Medulla oblongata (tissue), 1 donor: ENCODE measurements at regions not wholly inside any gene's neighbourhood (a gene's known extent, or its start where the extent isn't known, plus 50 kb on each side); places are given as distances from the start of the nearest gene placed in this dataset.
"Not testable (repeated sequence)": the region's sequence is repeated elsewhere in the genome, so short reads cannot be mapped to it uniquely, and the experiment has no call there.

ENCODE experiments used
- DNase-seq: peaks from one replicate; pipeline ENCODE4 v3.0.0-alpha.2; 2015; ENCODE audit errors: extremely low spot score

- DNase-seq: not testable (repeated sequence)
These were observed 373.3 kb upstream of the ARPP21 start for GRCh38 chr3:35266065-35266464.

- no peak for DNase-seq
These were observed 363.6 kb upstream of the ARPP21 start for GRCh38 chr3:35275768-35276167.

GRCh38 chr3:35276568-35276967 lies 362.8 kb upstream of the ARPP21 start:
- DNase-seq: no peak

GRCh38 chr3:35291471-35292236 lies 347.7 kb upstream of the ARPP21 start:
- no peak for DNase-seq

- no peak for DNase-seq
These were observed 346.8 kb upstream of the ARPP21 start for GRCh38 chr3:35292568-35292967.

GRCh38 chr3:35295906-35296305 lies 343.4 kb upstream of the ARPP21 start:
- no peak for DNase-seq

GRCh38 chr3:35296533-35296932 lies 342.8 kb upstream of the ARPP21 start:
- no peak for DNase-seq

GRCh38 chr3:35296944-35297343 lies 342.4 kb upstream of the ARPP21 start:
- not testable (repeated sequence) for DNase-seq

GRCh38 chr3:35305406-35305805 lies 333.9 kb upstream of the ARPP21 start:
- no peak for DNase-seq

- no peak for DNase-seq
These were observed 332.0 kb upstream of the ARPP21 start for GRCh38 chr3:35307296-35307695.

- DNase-seq: not testable (repeated sequence)
These were observed 322.5 kb upstream of the ARPP21 start for GRCh38 chr3:35316841-35317240.

GRCh38 chr3:35320646-35321407 lies 318.5 kb upstream of the ARPP21 start:
- no peak for DNase-seq

GRCh38 chr3:35322070-35322469 lies 317.3 kb upstream of the ARPP21 start:
- no peak for DNase-seq

GRCh38 chr3:35335703-35336102 lies 303.6 kb upstream of the ARPP21 start:
- DNase-seq: no peak

- no peak for DNase-seq
These were observed 302.7 kb upstream of the ARPP21 start for GRCh38 chr3:35336601-35337000.

- DNase-seq: no peak
These were observed 301.1 kb upstream of the ARPP21 start for GRCh38 chr3:35338186-35338585.

GRCh38 chr3:35380196-35380595 lies 259.1 kb upstream of the ARPP21 start:
- no peak for DNase-seq

- no peak for DNase-seq
These were observed 256.1 kb upstream of the ARPP21 start for GRCh38 chr3:35383216-35383615.

- DNase-seq: no peak
These were observed 255.4 kb upstream of the ARPP21 start for GRCh38 chr3:35383719-35384555.

- DNase-seq: no peak
These were observed 254.1 kb upstream of the ARPP21 start for GRCh38 chr3:35385271-35385670.

GRCh38 chr3:35389907-35390306 lies 249.4 kb upstream of the ARPP21 start:
- DNase-seq: no peak

GRCh38 chr3:35392187-35392586 lies 247.1 kb upstream of the ARPP21 start:
- no peak for DNase-seq
